ENCODE measurements at regions not wholly inside any gene's neighbourhood (a gene's known extent, or its start where the extent isn't known, plus 50 kb on each side); places are given as distances from the start of the nearest gene placed in this dataset.
"Not testable (repeated sequence)": the region's sequence is repeated elsewhere in the genome, so short reads cannot be mapped to it uniquely, and the experiment has no call there.

DNA sequence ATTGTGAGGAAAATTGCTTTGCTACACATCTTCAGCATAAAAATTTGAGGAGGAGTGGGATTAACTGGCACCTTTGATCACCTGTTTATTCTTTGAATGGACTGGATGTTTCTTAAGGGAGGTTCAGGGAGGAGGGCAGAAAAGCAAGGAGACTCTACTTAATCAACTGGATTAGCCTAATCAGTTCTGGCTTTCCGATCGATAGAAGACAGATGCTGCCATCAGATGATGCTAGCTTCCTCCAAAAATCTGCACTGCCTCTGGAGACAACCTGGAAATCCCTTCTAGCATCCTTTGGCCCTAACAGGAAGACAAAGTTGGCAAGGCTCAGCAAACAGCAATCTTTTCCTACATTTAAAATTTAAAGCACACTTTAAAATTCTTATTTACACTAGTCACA is 197.8 kb downstream of the EBLN2 start:
- no peak overlapping the region for H3K4me3 Mint-ChIP-seq
- H3K4me1 Mint-ChIP-seq (ENCODE audit: low read depth): 0 out of 2 replicates have a peak, but pooled peaks cover 6% of the 10 kb centered on the region
- H3K27me3 Mint-ChIP-seq (ENCODE audit: insufficient read depth): peaks cover 14% of the 10 kb centered on the region

DNA sequence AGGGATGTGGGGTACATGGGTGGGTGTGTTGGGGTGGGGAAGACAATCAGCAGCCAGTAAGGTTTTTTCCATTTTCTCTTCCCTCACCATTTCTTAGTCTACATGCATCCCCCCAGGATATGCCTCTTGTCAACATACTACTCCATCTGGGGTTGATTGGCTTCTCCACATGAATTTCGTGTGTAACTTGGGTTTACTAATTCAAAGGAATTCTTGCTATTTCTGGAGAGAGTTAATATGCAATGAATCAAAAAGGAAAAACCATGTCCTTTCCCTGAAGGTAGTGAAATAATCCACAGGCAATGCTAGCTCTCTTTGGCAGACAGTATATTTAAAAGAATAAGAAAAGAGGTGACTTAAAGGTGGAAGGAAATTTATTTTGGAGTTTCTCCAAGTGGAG is 198.4 kb downstream of the EBLN2 start:
- Mint-ChIP-seq H3K9me3 (no peaks in the 10 kb centered on the region), H3K27ac (no peak overlapping the region), H3K36me3 (ENCODE audit: low read depth) (no peaks in the 10 kb centered on the region), H3K4me1 (ENCODE audit: low read depth) (0 out of 2 replicates have a peak, but pooled peaks cover 6% of the 10 kb centered on the region), H3K4me3 (no peak overlapping the region), H3K27me3 (ENCODE audit: insufficient read depth) (peaks cover 14% of the 10 kb centered on the region)
- TF ChIP-seq, protein P1, sequence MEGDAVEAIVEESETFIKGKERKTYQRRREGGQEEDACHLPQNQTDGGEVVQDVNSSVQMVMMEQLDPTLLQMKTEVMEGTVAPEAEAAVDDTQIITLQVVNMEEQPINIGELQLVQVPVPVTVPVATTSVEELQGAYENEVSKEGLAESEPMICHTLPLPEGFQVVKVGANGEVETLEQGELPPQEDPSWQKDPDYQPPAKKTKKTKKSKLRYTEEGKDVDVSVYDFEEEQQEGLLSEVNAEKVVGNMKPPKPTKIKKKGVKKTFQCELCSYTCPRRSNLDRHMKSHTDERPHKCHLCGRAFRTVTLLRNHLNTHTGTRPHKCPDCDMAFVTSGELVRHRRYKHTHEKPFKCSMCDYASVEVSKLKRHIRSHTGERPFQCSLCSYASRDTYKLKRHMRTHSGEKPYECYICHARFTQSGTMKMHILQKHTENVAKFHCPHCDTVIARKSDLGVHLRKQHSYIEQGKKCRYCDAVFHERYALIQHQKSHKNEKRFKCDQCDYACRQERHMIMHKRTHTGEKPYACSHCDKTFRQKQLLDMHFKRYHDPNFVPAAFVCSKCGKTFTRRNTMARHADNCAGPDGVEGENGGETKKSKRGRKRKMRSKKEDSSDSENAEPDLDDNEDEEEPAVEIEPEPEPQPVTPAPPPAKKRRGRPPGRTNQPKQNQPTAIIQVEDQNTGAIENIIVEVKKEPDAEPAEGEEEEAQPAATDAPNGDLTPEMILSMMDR (IDR thresholded peaks at IDR 0.05): no peak
- DNase-seq: no peak

More for the DNA sequence above, 197.8 kb downstream of the EBLN2 start:
- Mint-ChIP-seq H3K27ac (no peak overlapping the region), H3K36me3 (ENCODE audit: low read depth) (no peaks in the 10 kb centered on the region), H3K9me3 (no peaks in the 10 kb centered on the region)
- DNase-seq: no peak
- TF ChIP-seq, protein P1 (IDR thresholded peaks at IDR 0.05): no peak

DNA sequence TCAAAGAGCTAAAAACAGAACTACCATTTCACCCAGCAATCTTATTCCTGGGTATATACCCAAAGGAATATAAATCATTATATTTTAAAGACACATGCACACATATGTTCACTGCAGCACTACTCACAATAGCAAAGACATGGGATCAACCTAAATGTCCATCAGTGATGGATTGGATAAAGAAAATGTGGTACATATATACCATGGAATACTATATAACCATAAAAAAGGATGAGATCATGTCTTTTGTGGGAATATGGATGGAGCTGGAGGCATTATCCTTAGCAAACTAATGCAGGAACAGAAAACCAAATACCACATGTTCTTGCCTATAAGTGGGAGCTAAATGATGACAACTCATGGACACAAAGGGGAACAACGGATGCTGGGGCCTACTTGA is 205.1 kb downstream of the EBLN2 start:
- not testable (repeated sequence) for H3K4me3 Mint-ChIP-seq; H3K9me3 Mint-ChIP-seq; H3K27ac Mint-ChIP-seq; H3K27me3 Mint-ChIP-seq (ENCODE audit: insufficient read depth); H3K4me1 Mint-ChIP-seq (ENCODE audit: low read depth); H3K36me3 Mint-ChIP-seq (ENCODE audit: low read depth); DNase-seq

DNA sequence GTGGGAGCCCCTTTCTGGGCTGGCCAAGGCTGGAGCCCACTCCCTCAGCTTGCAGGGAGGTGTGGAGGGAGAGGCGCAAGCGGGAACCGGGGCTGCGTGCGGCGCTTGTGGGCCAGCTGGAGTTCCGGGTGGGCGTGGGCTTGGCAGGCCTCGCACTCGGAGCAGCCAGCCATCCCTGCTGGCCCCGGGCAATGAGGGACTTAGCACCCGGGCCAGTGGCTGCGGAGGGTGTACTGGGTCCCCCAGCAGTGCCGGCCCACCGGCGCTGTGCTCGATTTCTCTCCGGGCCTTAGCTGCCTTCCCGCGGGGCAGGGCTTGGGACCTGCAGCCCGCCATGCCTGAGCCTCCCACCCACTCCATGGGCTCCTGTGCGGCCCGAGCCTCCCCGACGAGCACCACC is 207.7 kb downstream of the EBLN2 start:
- H3K36me3 Mint-ChIP-seq (ENCODE audit: low read depth); H3K4me1 Mint-ChIP-seq (ENCODE audit: low read depth); H3K9me3 Mint-ChIP-seq; H3K4me3 Mint-ChIP-seq; H3K27me3 Mint-ChIP-seq (ENCODE audit: insufficient read depth); DNase-seq; H3K27ac Mint-ChIP-seq: not testable (repeated sequence)

DNA sequence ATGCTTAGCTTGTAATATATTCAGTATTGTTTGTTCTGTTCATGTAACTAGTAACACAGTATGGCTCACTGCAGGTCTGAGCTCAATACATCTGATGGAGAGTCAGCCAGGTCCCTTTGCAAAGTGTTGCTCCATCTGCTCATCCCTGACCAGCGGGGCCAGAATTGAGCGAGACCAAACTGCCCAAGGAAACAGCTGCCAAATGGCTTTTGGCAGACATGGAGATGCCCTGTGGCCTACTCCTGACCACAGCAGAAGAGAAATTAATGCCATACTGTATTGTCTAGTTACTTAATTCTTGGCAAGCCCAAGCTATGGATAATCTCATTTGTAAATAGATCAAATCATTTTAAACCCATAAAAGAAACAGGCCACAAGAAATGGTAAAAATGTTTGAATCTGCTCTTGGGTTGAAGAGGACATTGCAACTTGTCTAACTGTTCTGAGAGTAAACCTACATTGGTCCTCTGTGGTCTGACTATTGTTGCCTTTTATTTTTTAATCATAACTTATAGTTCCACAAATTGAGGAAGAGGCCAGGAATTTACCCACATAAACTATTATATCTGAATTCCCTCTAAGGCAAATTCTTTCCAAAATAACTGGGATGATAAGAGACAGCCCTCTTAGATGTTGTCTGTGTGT is 209.5 kb downstream of the EBLN2 start:
- H3K27me3 Mint-ChIP-seq (ENCODE audit: insufficient read depth): peaks cover 5% of the 10 kb centered on the region
- TF ChIP-seq, protein P1 (IDR thresholded peaks at IDR 0.05): no peak
- no peaks in the 10 kb centered on the region for H3K36me3 Mint-ChIP-seq (ENCODE audit: low read depth)
- H3K4me1 Mint-ChIP-seq (ENCODE audit: low read depth): no peaks in the 10 kb centered on the region
- no peak overlapping the region for H3K27ac Mint-ChIP-seq
- DNase-seq: no peak
- H3K9me3 Mint-ChIP-seq: no peaks in the 10 kb centered on the region
- H3K4me3 Mint-ChIP-seq: no peak overlapping the region

DNA sequence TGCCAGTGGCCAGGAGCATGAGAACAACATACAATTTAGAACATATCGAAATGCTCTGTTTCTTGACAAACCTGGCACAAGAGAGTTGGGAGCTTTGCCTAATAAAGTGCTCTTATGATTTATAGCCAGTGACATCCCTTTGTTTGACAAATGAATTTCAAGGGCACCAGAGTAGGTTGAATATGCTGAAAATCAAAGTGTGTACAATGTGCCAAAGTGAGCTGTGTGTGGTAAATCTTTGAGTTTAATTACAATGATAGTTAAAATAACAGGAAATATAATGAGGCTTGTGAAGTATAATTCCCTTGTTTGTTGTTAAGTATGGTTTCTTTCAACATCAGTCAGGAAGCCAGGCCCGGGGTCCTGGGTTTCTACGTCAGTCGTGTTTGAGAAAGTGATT is 211.9 kb downstream of the EBLN2 start:
- no peaks in the 10 kb centered on the region for H3K4me1 Mint-ChIP-seq (ENCODE audit: low read depth)
- H3K36me3 Mint-ChIP-seq (ENCODE audit: low read depth): no peaks in the 10 kb centered on the region
- H3K27me3 Mint-ChIP-seq (ENCODE audit: insufficient read depth): peaks cover 5% of the 10 kb centered on the region
- H3K27ac Mint-ChIP-seq: no peak overlapping the region
- H3K4me3 Mint-ChIP-seq: no peak overlapping the region
- no peaks in the 10 kb centered on the region for H3K9me3 Mint-ChIP-seq
- TF ChIP-seq, protein P1 (IDR thresholded peaks at IDR 0.05): no peak
- no peak for DNase-seq

DNA sequence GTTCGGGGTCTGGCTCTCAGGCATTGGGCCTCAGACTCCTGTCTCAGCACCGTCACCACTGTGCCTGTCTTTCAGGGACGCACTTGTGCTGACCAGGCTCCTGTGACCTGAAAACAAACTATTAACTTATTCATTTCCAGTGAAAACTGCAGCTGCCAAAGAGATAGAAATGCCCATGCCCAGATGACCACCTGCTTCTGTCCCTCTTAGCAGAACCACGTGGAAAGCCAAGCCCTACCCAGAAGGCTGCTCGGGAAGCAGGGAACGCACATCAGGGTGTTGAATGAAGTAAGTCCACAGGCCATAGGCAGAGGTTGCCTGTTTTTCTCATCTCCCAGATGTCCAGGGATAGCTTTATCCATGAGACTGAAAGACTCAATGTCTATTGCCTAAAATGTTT is 219.3 kb downstream of the EBLN2 start:
- Mint-ChIP-seq H3K4me3 (no peak overlapping the region), H3K27me3 (ENCODE audit: insufficient read depth) (peaks cover 7% of the 10 kb centered on the region), H3K9me3 (no peaks in the 10 kb centered on the region), H3K36me3 (ENCODE audit: low read depth) (no peaks in the 10 kb centered on the region), H3K4me1 (ENCODE audit: low read depth) (no peaks in the 10 kb centered on the region), H3K27ac (no peak overlapping the region)
- no peak for DNase-seq
- TF ChIP-seq, protein P1 (IDR thresholded peaks at IDR 0.05): no peak
